Stimulated activated CD4-positive, alpha-beta T cell treated with anti-CD3 and anti-CD28 coated beads, Interleukin-1b, Interleukin-23, amount 100 ng/mL, for 1 hour (primary cell): ENCODE measurements at regions not wholly inside any gene's neighbourhood (a gene's known extent, or its start where the extent isn't known, plus 50 kb on each side); places are given as distances from the start of the nearest gene placed in this dataset.
"Not testable (repeated sequence)": the region's sequence is repeated elsewhere in the genome, so short reads cannot be mapped to it uniquely, and the experiment has no call there.

Experiments
- DNase-seq, 2 donors: peaks; one replicate each; pipeline ENCODE4 v3.0.0-alpha.2; 2020; ENCODE audit warnings: low read depth in 2 of 2

DNA sequence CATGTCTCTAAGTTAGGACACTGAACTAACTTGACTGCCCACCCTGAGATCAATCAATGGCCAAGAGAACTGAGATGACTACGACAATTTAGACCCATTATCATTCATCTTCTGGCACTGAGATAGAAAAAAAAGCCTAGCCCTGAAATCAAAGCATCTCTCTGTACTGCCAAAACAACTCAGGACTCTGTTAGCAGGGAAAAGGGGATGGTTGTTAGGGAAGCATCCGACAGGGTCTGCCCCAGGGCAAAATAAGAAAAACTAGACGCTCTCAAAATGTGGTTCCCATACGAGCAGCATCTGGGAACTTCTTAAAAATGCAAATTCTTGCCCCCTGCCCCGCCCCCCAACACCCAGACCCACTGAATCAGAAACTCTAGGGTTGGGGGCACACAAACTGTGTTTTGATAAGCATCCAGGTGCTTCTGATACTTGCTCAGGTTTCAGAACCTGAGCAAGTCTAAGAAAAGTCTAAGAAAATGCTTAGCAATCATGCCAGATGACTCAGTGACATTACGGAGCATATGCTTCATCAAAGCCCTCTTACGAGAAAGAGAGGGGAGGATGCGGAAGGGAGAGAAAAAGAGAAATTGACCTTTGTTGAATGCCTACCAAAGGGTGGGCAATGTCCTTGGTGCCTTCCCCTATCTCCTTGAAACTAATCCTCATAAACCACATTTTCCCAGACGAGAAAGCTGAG is 172.8 kb upstream of the HES1 start:
- DNase-seq, result no peak

DNA sequence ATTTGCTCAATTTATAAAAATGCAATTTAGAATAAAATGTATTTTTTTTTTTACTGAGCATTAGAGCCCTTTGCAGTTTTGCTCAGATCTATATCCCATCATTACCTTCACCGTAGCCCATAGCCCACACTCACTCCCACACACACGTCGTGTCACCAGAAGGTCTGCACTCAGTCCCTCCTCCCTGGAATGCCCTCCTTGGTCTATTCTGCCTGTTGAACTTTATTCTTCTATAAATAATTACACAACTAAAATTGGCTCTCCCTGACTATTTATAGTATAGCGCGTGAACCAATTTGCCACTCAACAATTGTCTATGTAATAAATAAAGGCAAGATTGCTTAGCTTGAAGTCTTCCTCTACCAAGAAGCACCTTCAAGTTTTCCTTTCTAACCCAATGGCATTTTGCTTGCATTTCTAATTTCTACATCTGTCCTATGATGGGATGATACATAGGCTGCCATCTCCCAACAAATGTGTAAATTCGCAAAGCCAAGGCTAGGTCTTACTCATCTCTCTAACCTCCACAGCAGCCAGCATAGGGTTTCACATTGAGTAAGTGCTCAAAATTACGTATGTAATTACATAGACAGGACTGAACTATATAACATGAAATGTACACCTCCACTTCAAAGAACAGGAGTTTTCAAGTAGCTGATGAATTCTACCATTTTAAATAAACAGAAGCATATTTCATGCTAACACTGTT is 172.0 kb upstream of the HES1 start:
- no peak for DNase-seq

DNA sequence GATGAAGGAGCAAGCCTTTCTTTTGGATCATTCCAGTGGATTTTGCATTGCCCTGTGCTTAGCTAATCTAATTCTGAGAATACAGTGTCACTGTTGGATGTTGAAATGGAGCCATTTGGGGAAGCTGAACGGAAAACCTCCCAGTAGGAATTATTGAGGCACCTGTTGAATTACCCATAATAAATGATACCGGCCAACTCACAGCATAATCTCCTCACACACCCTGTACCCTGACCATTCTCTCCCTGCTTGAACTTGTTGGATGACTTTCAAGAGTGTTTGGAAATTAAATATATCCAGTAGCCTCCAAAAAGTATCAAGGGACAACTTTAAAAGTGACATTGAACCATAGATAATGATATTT is 171.4 kb upstream of the HES1 start:
- no peak for DNase-seq

DNA sequence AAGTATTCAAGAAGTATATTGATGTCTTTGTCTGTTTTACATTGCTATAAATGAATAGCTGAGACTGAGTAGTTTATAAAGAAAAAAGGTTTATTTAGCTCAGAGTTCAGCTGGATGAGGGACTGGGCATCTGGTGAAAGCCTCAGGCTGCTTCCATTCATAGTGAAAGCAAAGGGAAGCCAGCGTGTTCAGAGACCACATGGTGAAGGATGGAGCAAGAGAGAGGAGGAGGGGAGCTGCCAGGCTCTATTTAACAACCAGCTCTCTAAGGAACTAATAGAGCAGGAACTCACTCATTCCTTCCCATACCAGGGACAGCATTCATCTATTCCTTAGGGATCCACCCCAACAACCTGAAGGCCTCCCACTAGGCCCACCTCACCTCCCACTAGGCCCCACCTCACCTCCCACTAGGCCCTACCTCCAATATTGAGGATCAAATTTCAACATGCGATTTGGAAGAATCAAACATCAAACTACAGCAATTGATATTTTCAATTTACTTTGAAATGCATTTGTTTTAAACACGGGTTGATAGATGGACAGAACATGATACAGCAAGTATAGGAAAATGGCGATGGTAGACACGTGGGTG is 167.5 kb upstream of the HES1 start:
- DNase-seq, result no peak

DNA sequence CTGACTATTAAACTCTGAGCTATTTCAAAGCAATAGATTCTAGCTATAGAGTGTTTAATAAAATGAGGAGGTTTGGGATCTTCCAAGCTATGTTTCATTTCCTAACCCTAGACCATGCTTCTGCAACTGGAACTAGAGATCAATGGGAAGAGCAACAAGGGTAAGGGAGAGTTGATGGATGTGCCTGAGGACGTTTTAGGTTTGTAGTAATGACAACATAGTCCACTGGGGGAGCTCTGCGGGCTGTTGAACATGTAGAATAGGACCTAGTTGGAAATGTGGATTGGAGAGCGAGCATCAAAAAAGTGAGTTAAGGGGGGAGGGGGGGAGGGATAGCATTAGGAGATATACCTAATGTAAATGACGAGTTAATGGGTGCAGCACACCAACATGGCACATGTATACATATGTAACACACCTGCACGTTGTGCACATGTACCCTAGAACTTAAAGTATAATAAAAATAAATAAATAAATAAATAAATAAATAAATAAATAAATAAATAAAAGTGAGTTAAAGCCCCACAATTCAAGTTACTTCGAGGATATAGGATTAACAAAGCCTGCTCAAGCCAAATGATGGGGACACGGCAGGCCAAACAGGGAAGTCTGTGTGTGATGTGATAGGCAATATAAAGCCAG is 165.7 kb upstream of the HES1 start:
- not testable (repeated sequence) for DNase-seq

DNA sequence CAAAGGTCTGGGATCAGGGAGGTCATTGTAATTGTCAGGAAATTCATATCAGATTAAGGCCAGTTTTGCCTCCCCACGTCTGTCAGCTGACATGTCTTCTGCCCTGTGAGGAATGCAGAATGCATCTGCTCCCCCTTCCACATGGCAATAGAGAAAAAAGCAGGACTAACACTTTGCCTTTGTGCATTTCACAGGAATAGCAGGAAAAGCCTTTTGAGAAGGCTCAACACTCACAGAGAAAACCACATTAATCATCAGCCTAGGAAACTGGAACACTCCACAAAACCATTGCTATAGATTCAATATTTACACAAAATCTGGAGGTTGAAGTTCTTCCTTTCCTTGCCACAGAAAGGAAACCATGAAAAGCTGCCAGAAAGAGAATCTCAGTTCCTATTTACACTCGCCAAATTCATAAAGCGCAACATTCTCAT is 165.2 kb upstream of the HES1 start:
- no peak for DNase-seq

DNA sequence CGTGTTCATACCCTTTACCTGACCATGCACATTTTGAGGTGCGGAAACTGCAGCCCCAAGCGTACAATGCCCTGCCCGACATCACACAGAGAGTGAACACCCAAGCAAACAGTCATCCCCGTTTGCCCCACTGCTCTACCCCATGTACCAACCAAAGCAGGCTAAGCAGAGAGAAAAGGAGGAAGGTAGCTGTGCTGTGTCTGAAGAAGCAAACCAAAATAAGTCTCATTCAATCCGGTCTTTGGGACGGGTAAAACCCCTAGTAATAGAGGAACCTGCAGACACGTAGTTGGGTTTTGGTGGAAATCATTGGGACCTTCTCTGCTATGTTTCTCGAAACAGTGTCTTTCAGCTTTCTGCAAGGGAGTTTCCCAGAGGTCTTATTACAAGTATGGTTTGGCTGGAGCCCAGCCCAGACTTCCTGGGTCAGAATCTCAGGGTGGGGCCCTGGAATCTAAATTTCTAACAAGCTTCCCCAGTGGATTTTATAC is 164.6 kb upstream of the HES1 start:
- DNase-seq, result no peak

DNA sequence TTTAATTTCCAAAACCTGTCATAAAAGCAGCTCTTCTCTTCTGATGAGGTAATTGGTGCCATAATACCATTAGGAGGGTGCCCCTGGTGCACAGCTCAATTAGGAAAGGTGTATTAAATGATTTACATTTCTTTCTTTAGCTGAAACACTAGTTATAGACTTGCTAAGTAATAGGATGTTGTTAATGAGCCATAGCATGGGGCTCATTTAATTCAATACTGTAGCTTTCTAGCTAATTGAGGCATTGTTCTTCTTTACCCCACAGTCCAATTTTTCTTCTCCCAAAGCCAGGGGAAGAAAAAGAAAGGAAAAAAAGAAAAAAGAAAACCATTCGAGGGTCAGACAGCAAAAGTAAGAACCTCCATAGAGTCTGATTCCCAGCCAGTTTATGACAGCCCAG is 164.0 kb upstream of the HES1 start:
- no peak for DNase-seq

DNA sequence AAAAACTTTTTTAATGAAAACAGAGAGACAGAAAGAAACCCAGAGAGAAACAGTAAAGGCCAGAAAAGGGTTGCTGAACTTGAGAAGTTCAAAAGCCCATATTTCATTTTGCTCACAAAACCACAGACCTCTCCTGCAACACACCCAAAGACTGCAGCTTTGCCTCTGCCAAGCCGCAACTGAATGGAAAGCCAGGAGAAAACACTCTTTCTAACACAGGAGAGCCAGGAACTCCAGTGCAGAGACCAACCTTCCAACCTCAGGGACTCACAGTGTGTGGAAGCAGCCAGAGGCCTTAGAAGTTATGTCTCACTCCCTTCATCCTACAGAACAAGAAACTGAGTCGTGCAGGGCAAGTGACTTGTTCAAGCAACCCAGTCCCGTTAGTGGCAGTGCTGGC is 163.1 kb upstream of the HES1 start:
- no peak for DNase-seq

DNA sequence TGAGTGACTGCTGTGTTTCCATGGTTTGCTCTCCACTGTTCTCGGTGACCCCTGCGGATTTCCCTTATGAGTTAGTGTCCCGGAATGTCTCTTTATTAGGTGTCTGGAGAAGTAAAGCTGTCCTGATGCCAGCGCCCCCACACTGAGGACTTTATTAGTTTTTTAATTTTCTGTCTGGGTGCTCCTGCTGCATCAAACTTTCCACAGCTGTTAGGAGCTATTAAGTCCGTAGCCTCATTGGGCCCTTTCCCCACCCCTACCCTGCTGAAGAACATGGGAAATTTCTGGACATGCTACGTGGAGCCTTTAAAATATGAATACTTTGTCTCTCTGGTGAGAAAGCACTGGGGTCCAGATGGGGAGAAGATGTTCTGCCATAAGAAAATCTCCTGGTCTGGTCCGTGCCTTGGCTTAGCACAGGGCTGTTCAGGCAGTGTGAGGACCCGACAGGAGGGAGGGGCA is 161.7 kb upstream of the HES1 start:
- DNase-seq, result no peak

DNA sequence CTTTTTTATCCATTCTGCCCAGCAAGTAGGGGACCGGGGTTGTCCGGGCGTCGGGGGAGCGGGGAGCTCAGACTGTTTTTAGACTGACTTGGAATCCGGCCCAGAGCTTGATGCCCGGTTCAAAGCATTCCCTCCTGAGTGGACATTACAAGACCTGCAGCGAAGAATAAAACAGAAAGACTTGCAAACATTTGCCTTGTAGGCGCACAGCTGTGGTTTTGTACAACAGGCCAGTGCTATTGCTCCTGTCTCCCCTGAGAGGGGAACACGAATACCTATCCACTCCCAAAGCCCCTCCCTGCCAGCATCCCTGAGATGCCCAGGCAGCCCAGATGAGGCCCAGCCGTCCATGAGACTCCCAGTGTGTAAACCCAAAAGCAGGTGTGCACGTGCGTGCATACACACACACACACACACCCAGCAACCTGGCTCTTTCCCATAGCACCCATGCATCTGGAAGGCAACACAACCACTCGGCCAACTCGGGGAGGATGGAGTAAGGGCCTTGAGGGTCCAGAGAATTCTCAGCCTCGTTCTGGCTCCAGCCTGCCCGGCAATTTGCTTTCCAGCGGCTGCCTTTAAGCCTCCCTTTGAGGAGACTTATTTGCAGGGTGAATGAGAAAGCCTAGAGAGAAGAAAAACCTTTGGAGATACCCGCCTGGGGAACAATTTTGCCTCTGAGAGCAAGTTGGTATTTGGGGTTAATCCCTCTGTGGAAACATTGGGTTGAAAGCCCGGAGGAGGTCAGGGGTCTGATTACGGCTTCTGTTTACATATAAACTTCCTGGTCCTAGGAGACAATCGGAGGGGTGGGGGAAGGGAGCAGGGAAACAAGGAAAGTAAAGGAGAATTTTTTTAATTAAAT is 161.0 kb upstream of the HES1 start:
- DNase-seq, result no peak

DNA sequence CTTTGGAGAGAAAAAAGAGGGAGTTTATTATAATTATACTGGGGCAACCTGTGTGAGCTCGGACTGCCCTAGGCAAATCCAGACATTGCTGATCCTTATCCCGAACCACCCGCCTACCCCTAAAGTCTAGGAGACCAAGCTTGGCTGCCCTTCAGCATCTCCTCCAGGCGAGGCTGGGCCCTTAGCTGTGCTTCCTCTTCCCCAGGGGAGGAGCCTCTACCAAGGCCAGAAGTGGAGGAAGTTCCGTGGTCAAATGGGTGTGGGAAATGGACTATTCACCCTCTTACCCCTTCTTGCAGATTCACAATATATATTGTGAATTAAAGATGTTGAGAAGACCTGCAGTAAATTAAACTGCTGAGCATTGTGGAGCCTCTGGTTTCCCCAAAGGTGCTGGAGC is 158.3 kb upstream of the HES1 start:
- no peak for DNase-seq

DNA sequence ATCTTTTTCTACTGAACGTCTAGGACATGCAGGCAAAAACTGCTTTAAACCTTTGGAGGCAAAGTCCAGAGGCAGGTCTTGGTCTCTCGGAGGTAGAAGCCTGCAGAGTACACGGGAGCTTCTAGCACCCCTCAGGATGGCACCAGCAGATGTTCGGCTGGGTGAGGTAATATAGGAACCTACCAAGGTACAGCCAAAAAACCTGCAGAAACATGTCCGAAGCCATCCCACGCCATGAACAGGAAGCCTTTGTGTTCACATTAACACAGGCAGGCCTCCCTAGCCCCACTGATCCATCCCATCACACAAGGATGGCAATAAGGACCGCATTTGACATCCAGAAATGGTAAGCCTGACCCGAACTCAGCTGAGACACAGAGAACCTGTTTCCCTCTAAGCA is 157.9 kb upstream of the HES1 start:
- DNase-seq, result no peak

DNA sequence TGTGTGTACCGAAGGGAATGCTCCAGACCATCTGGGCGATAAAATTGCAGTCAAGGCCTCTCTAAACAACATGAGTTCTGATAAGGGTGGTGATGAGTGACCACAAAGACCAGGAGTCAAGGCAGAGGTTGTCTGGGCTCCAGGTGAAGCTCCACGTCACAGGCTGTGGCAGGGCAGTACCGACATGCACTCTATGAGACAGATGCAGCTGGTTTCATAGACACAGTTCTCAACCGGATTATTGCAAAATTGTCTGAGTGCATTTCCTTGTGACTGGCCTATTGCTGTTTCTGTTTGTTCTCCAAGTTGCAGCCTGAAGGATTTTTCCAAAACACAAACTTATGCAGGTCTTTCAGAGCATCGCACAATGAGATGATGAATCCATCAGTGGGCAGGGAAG is 157.5 kb upstream of the HES1 start:
- DNase-seq, result no peak

DNA sequence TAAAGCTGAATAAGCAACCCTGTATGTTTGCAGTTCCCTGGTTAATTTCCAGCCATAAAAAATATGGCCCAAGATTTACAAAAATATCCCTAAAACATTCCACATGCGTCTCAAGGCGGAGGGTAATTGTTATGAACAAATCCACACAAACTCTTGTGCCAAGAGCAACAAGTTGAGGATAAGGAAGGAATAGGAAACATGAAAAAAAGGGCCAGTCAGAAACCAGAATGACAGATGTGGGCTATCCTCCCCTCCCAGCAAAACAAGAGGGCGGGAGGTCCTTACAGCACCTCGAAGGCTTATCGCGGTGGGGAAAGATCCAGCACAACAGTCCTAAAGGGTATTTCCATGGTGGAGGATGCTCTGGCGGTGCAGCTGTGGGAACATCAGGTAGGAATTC is 155.6 kb upstream of the HES1 start:
- DNase-seq, result no peak

DNA sequence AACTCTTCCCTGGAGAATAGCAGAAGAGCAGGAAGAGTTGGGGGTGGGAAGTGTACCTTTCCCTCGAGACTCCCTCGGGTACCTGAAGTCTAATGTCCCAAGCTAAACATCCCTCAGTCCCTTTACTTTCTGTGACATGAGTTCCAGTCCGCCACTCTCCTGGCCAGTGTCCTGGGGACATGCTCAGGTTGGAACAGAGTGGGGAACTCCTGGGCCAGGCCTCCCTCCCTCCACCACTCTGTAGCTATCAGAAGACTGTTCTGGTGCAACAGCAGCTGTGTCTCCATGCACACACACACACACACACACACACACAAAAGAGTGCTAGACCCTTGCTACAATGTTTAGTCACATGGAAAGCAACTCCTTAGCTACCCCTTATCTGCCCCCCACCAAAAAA is 155.0 kb upstream of the HES1 start:
- no peak for DNase-seq

DNA sequence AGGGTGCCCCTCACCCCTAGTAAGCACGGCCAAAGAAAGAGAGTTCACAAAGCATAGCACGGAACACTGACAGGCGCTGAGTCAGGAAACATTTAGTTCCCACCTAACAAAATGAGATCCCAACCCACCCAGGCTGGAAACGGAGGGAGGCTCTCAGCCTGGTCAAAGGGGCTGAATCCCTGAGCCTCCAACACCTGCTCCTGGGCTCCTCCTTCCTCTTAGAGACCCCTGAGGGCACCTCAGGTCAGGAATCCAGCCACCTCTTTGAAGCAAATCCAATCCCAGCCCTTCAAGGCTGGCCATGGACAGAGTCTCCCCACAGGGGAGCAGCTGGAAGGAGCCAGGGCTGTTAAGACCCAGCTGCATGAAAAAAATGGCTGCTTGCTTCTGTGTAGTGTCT is 154.4 kb upstream of the HES1 start:
- no peak for DNase-seq

DNA sequence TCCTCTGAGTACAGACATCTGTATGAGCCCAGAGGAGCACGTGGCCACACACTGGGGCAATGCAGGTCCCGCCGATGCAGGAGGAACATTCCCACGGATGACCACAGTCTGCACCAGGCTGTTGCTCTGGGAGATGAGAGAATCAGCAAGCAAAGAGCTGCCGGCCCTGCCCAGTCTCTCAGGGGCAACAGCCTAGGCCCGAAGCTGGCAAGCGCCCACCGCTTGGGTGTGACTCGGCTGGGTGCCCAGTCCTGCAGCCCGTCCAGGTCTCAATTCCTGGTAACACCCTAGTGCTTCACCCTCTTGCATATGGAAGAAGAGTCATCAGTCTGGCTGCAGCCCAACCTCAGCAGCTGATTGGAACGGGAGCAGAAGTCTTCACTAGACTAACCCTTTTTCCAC is 153.7 kb upstream of the HES1 start:
- DNase-seq, result no peak

DNA sequence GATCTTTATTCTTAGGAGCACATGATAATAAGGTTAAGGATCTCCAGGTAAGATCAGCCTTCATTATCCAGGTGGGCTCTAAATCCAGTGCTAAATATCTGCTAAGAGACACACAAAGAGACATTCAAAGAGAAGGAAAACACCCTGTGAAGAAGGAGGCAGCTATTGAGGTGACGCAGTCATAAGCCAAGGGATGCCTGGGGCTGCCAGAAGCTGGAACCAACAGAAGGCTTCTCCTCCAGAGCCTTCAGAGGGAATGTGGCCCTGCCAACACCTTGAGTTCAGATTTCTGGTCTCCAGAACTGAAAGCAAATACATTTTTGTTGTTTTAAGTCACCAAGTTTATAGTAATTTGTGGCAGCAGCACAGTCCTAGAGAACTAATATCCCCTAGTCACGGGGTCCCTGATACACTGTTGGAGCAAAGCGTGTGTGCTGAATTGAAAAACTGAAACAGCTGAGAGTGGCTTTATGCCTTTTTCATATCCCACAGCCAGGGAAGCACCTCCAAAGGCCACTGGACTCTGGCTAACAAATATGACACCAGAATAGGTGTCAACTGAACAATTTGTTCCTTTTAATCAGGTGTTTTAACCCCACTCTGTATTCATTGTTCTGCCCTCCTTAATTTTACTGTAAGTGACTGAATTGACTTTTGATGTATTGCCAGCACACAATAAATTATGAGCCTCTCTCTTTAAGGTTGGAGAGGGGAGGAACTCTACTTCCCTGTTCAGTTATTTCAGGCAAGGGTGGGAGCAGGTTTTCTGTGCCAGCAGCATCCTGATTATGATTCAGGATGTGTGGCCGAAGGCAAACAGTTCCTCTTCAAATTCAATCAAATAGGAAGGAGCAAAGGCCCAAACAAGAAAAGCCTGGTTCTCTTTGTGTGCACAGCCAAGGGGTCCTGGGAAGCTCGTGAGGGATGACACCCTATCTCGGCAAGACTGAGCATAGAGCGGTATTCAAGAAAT is 151.8 kb upstream of the HES1 start:
- no peak for DNase-seq

DNA sequence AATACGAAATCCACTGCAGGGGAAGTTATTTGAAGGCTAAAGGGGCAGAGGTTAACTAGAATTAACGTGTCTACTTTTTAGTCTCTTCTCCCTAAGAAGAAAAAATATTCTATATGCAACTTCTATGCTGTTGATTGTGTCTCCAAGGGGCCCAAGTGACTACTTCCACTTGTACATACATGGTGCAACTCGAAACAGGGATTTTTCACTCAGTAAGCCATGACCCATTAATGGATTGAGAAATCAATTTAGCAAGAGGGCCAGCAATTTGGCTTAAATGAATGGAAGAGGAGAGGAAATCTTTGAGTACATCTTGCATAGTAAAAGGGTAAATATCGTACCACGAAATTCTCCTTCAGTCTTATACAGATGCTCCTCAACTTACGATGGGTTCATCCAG is 151.1 kb upstream of the HES1 start:
- DNase-seq, result no peak
